ENCODE measurements at regions not wholly inside any gene's neighbourhood (a gene's known extent, or its start where the extent isn't known, plus 50 kb on each side); places are given as distances from the start of the nearest gene placed in this dataset.

GRCh38 chr17:53649201-53649600, 173.5 kb upstream of the KIF2B start:
- TF ChIP-seq CTCF (IDR thresholded peaks at IDR 0.05) (no peak), REST (IDR thresholded peaks at IDR 0.05; ENCODE audit: insufficient read depth in 1 of 2, low read depth in 2 of 2, low read length in 1 of 2) (no peak), SIN3A (IDR thresholded peaks at IDR 0.05; ENCODE audit: borderline replicate concordance, insufficient read depth, low read depth, low read length) (no peak), POLR2AphosphoS5 (IDR thresholded peaks at IDR 0.05; ENCODE audit: low read depth, low read length) (no peak)

Data from Panc1 (cell line).